ENCODE measurements at regions not wholly inside any gene's neighbourhood (a gene's known extent, or its start where the extent isn't known, plus 50 kb on each side); places are given as distances from the start of the nearest gene placed in this dataset.
"Not testable (repeated sequence)": the region's sequence is repeated elsewhere in the genome, so short reads cannot be mapped to it uniquely, and the experiment has no call there.

GRCh38 chr12:14213542-14213941, 151.9 kb upstream of the ATF7IP start:
- DNase-seq (ENCODE audit: low read depth) = no peak

- DNase-seq (ENCODE audit: low read depth) = no peak
Measured at GRCh38 chr12:14214495-14214894, 151.0 kb upstream of the ATF7IP start.

GRCh38 chr12:14215949-14216348, 149.5 kb upstream of the ATF7IP start:
- DNase-seq (ENCODE audit: low read depth) = not testable (repeated sequence)

DNA sequence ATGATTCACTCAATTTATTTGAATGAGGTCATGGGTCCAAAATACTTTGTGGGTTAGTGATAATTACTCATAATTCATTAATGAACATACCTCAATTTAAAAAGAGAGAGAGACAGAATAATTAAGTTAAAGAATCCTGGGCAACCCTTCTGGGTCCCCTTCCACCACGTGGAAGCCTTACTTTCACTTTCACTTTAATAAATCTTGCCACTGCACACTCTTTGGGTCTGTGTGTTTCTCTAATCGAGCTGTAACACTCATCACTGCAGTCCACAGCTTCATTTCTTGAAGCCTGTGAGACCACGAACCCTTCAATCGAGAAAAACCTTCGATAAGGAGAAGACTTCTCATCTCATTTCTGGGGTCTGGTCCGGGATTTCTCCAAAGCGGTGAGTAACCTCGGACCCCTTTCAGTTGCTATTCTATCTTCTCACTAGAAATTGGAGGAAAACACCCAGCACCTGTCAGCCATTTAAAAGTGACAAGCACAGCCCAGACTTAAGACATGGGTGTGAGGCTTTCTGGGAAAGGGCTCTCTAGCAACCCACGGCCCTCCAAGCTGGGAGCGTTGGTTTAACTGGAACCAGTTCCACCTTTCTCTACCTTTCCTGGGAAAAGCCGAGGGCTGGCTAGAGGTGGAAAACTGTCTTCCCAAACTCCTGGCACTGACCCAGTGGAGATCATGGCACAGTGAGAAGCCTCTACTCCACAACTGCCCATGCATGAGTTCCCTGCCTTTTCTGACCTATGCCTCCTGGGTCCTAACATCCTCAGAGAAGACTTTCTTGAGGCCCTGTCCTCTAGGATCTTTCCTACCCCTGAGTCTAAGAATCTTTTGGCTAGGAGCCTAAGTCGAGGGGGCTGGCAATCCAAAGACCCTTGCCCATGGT, 148.8 kb upstream of the ATF7IP start:
- DNase-seq (ENCODE audit: low read depth) = no peak

DNA sequence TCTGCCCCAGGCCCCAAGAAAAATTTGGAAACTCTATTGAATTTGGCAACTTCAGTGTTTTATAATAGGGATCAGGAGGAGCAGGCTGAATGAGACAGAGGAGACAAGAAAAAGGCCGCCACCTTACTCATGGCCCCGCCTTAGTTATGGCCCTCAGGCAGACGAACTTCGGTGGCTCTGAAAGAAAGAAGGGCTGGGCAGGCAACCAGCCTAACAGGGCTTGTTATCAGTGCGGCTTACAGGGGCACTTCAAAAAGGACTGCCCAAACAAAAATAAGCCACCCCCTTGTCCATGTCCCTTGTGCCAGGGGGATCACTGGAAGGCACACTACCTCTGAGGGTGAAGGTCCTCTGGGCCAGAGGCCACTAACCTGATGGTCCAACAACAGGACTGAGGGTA, 146.3 kb upstream of the ATF7IP start:
- DNase-seq (ENCODE audit: low read depth) = no peak

GRCh38 chr12:14219670-14220069, 145.8 kb upstream of the ATF7IP start:
- DNase-seq (ENCODE audit: low read depth) = not testable (repeated sequence)

DNA sequence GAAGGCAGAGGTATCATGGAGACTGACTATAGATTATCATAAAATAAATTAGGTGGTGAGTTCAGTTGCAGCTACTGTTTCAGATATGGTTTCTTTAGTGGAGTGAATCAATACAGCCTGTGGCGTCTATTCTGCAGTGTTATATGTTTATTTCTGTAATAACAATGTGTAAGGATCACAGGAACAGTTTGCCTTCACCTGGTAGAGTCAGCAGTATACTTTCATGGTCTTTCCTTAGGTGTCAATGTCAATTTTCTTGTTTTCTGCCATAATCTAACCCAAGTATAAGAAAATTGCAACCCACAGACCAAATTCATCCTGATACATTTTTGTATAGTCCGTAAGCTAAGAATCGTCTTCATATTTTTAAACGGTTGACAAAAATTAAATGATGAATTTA, 140.4 kb upstream of the ATF7IP start:
- DNase-seq (ENCODE audit: low read depth) = no peak

DNA sequence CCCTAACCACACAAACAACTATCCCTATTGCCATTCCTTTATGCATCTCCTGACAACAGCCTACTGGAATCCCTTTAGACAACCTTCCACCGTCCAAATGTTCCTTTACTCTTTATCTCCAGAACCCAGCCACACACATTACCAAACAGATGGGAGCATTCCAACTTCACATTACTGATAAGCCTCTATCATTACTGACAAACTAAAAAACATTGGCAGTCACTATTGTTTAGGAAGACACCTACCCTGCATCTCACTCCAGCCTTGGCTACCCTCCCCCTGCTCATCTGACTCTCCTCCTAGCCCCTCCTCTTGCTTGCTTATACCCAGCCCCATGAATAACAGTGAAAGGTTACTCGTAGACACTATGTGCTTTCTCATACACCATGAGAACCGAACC, 130.3 kb upstream of the ATF7IP start:
- DNase-seq (ENCODE audit: low read depth) = not testable (repeated sequence)

- not testable (repeated sequence) for DNase-seq (ENCODE audit: low read depth)
Measured at GRCh38 chr12:14236641-14237040, 128.8 kb upstream of the ATF7IP start.

GRCh38 chr12:14238221-14238792, 127.2 kb upstream of the ATF7IP start:
- DNase-seq (ENCODE audit: low read depth) = no peak

DNA sequence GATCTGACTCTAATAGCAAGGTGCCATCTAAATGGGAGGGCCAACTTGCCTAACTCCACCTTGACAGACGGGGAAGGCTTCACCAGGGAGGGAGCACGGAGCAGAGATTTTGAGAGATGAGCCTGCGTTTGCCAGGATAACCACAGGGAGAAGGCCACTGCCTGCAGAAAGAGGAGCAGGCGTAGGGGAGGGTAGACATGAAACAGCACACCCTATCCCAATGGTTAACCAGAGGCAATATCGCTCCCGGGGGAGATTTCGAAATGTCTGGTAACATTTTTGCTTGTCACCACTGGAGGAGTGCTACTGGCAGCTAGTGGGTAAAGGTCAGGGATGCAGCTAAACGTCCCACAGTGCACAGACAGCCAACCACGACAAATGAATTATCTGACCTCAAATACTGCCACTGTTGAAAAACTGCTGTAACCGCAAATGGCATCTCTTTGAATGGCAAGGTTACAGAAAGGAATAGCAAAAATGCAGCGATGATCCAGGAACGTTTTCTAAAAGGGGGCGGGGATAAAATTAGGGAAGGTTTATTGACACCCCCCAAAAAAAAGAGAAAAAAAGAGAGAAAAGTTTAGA, 126.0 kb upstream of the ATF7IP start:
- no peak for DNase-seq (ENCODE audit: low read depth)

- no peak for DNase-seq (ENCODE audit: low read depth)
Measured at GRCh38 chr12:14239935-14240872, 125.3 kb upstream of the ATF7IP start.

- DNase-seq (ENCODE audit: low read depth) = no peak
Measured at GRCh38 chr12:14240873-14241220, 124.6 kb upstream of the ATF7IP start.

GRCh38 chr12:14242825-14243224, 122.7 kb upstream of the ATF7IP start:
- not testable (repeated sequence) for DNase-seq (ENCODE audit: low read depth)

- DNase-seq (ENCODE audit: low read depth) = no peak
Measured at GRCh38 chr12:14243941-14244340, 121.5 kb upstream of the ATF7IP start.

GRCh38 chr12:14244876-14245669, 120.4 kb upstream of the ATF7IP start:
- no peak for DNase-seq (ENCODE audit: low read depth)

DNA sequence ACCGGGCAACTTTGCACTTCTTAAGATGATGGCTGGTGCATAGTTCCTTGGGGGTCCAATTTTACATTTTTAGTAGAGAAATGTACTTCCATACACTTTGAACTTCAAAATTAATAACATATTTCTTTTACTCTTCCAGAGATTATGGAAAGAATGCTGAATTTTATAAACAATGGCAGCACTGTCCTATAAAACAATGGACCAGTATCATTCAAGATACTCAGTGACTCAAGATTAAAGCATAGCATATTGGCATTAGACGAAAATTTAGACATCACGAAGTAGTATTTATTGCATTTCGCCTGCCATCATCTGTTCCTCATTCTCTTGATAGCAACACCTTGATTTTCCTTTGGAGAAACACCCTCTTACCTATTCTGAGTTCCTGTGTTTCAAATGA, 118.3 kb upstream of the ATF7IP start:
- DNase-seq (ENCODE audit: low read depth) = no peak

GRCh38 chr12:14249368-14249767, 116.1 kb upstream of the ATF7IP start:
- no peak for DNase-seq (ENCODE audit: low read depth)

DNA sequence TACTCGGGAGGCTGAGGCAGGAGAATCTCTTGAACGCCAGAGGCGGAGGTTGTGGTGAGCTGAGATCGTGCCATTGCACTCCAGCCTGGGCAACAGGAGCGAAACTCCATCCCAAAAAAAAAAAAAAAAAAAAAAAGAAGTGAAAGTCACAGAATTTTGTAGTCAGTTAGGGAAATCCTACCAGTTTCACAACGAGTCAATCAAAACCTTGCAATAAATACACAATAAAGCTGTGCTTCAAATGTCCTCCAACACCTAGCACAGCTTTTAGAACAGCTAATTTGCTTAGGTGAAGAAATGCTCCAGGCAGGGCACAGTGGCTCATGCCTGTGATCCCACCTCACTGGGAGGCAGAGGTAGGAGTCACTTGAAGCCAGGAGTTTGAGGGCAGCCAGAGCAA, 112.8 kb upstream of the ATF7IP start:
- no peak for DNase-seq (ENCODE audit: low read depth)

GRCh38 chr12:14253496-14253895, 112.0 kb upstream of the ATF7IP start:
- no peak for DNase-seq (ENCODE audit: low read depth)

DNA sequence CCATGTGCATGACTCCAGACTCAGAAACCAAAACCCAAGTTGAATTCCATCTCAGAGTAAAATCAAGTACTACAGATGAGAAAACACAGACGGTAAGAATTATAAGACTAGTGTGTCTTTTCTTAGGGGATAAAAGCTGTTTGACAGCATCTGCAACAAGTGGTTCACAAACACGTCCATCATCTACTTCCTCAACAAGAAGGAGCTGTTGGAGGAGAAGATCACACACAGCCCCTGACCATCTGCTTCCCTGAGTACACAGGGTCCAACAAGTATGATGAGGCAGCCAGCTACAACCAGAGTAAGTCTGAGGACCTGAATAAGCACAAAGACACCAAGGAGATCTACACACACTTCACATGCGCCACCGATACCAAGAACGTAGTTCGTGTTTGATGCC, 110.7 kb upstream of the ATF7IP start:
- no peak for DNase-seq (ENCODE audit: low read depth)
